Liver (tissue), 3 donors: ENCODE measurements at regions not wholly inside any gene's neighbourhood (a gene's known extent, or its start where the extent isn't known, plus 50 kb on each side); places are given as distances from the start of the nearest gene placed in this dataset.

Experiments
- FOXA1 ChIP-seq: IDR thresholded peaks from 2 replicates; pipeline ENCODE4 v1.6.1; 2016; ENCODE audit warnings: antibody characterized with exemption
- GABPA ChIP-seq, 2 donors: IDR thresholded peaks in 1 of 2; conservative IDR thresholded peaks in 1 of 2; 2 replicates each; pipeline ENCODE4 v1.6.1; 2016; ENCODE audit warnings: antibody characterized with exemption in 2 of 2, mild to moderate bottlenecking in 1 of 2, moderate library complexity in 1 of 2
- HNF4A ChIP-seq, 2 donors: conservative IDR thresholded peaks; 2 replicates each; pipeline ENCODE4 v1.6.1; 2016; ENCODE audit warnings: antibody characterized with exemption in 2 of 2, mild to moderate bottlenecking in 2 of 2
- HNF4G ChIP-seq: IDR thresholded peaks from 2 replicates; pipeline ENCODE4 v1.6.1; 2016; ENCODE audit warnings: antibody characterized with exemption
- JUND ChIP-seq, 2 donors: IDR thresholded peaks; 2 replicates each; pipeline ENCODE4 v1.6.1; 2016; ENCODE audit warnings: antibody characterized with exemption in 2 of 2
- RAD21 ChIP-seq, 2 donors: IDR thresholded peaks; 2 replicates each; pipeline ENCODE4 v1.6.1; 2016; ENCODE audit warnings: antibody characterized with exemption in 2 of 2, mild to moderate bottlenecking in 2 of 2
- SP1 ChIP-seq: IDR thresholded peaks from 2 replicates; pipeline ENCODE4 v1.6.1; 2018; ENCODE audit warnings: antibody characterized with exemption, mild to moderate bottlenecking
- TAF1 ChIP-seq: conservative IDR thresholded peaks from 2 replicates; pipeline ENCODE4 v1.6.1; 2016; ENCODE audit warnings: antibody characterized with exemption, mild to moderate bottlenecking
- YY1 ChIP-seq: IDR thresholded peaks from 2 replicates; pipeline ENCODE4 v1.6.1; 2016; ENCODE audit warnings: antibody characterized with exemption, mild to moderate bottlenecking
- TF ChIP-seq, protein P1 (sequence below): fragments of 150-350 bp; IDR thresholded peaks from 2 replicates; pipeline ENCODE4 v1.5.1; 2017; ENCODE audit warnings: improper control_type of control experiment, low read depth, low read length; ENCODE audit not compliant: missing input control
- TF ChIP-seq, protein P2 (sequence below): IDR thresholded peaks from 2 replicates; pipeline ENCODE4 v1.6.1; 2016; ENCODE audit warnings: antibody characterized with exemption, mild to moderate bottlenecking
- TF ChIP-seq, protein P3 (sequence below): IDR thresholded peaks from 2 replicates; pipeline ENCODE4 v1.6.1; 2016; ENCODE audit warnings: antibody characterized with exemption
- TF ChIP-seq, protein P4 (sequence below): IDR thresholded peaks from 2 replicates; pipeline ENCODE4 v1.6.1; 2016; ENCODE audit warnings: antibody characterized with exemption
- TF ChIP-seq, protein P5 (sequence below): IDR thresholded peaks from 2 replicates; pipeline ENCODE4 v1.6.1; 2016; ENCODE audit warnings: antibody characterized with exemption
- donor health status: healthy.
- donor health status: healthy.

DNA sequence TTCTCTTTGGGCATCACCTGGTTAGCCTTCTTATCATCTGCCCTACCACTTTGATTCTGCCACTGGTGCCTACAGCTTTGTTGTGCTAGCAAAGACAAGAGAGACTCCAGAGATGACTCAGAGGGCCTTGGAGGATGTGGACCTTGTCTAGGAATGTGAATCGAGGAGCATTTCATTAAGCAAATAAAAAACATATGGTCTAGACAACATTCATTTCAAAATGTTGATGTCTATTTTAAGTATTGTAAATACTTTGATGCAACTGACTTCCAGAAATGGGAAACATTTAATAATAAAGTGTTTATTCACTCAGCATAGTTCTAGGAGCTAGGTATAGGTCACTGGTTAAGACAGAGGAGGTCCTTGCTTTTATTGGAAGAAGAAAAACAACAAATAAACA lies 195.5 kb downstream of the CDCA7 start:
- TF ChIP-seq, protein P1, sequence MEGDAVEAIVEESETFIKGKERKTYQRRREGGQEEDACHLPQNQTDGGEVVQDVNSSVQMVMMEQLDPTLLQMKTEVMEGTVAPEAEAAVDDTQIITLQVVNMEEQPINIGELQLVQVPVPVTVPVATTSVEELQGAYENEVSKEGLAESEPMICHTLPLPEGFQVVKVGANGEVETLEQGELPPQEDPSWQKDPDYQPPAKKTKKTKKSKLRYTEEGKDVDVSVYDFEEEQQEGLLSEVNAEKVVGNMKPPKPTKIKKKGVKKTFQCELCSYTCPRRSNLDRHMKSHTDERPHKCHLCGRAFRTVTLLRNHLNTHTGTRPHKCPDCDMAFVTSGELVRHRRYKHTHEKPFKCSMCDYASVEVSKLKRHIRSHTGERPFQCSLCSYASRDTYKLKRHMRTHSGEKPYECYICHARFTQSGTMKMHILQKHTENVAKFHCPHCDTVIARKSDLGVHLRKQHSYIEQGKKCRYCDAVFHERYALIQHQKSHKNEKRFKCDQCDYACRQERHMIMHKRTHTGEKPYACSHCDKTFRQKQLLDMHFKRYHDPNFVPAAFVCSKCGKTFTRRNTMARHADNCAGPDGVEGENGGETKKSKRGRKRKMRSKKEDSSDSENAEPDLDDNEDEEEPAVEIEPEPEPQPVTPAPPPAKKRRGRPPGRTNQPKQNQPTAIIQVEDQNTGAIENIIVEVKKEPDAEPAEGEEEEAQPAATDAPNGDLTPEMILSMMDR = no peak
- TF ChIP-seq RAD21 (IDR thresholded peaks at IDR 0.05) (no peak), YY1 (no peak), GABPA (IDR thresholded peaks at IDR 0.05 in 1 of 2, conservative IDR thresholded peaks at IDR 0.05 in 1 of 2) (no peak), JUND (IDR thresholded peaks at IDR 0.05) (no peak), FOXA1 (no peak), SP1 (no peak), TAF1 (no peak), HNF4G (no peak), HNF4A (conservative IDR thresholded peaks at IDR 0.05) (no peak)
- TF ChIP-seq, protein P2, sequence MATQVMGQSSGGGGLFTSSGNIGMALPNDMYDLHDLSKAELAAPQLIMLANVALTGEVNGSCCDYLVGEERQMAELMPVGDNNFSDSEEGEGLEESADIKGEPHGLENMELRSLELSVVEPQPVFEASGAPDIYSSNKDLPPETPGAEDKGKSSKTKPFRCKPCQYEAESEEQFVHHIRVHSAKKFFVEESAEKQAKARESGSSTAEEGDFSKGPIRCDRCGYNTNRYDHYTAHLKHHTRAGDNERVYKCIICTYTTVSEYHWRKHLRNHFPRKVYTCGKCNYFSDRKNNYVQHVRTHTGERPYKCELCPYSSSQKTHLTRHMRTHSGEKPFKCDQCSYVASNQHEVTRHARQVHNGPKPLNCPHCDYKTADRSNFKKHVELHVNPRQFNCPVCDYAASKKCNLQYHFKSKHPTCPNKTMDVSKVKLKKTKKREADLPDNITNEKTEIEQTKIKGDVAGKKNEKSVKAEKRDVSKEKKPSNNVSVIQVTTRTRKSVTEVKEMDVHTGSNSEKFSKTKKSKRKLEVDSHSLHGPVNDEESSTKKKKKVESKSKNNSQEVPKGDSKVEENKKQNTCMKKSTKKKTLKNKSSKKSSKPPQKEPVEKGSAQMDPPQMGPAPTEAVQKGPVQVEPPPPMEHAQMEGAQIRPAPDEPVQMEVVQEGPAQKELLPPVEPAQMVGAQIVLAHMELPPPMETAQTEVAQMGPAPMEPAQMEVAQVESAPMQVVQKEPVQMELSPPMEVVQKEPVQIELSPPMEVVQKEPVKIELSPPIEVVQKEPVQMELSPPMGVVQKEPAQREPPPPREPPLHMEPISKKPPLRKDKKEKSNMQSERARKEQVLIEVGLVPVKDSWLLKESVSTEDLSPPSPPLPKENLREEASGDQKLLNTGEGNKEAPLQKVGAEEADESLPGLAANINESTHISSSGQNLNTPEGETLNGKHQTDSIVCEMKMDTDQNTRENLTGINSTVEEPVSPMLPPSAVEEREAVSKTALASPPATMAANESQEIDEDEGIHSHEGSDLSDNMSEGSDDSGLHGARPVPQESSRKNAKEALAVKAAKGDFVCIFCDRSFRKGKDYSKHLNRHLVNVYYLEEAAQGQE = no peak
- TF ChIP-seq, protein P3, sequence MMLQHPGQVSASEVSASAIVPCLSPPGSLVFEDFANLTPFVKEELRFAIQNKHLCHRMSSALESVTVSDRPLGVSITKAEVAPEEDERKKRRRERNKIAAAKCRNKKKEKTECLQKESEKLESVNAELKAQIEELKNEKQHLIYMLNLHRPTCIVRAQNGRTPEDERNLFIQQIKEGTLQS = no peak
- TF ChIP-seq, protein P4, sequence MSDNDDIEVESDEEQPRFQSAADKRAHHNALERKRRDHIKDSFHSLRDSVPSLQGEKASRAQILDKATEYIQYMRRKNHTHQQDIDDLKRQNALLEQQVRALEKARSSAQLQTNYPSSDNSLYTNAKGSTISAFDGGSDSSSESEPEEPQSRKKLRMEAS = no peak
- TF ChIP-seq, protein P5, sequence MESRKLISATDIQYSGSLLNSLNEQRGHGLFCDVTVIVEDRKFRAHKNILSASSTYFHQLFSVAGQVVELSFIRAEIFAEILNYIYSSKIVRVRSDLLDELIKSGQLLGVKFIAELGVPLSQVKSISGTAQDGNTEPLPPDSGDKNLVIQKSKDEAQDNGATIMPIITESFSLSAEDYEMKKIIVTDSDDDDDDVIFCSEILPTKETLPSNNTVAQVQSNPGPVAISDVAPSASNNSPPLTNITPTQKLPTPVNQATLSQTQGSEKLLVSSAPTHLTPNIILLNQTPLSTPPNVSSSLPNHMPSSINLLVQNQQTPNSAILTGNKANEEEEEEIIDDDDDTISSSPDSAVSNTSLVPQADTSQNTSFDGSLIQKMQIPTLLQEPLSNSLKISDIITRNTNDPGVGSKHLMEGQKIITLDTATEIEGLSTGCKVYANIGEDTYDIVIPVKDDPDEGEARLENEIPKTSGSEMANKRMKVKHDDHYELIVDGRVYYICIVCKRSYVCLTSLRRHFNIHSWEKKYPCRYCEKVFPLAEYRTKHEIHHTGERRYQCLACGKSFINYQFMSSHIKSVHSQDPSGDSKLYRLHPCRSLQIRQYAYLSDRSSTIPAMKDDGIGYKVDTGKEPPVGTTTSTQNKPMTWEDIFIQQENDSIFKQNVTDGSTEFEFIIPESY = no peak
